DND-41 (cell line): ENCODE measurements at regions not wholly inside any gene's neighbourhood (a gene's known extent, or its start where the extent isn't known, plus 50 kb on each side); places are given as distances from the start of the nearest gene placed in this dataset.

Experiments used
- ATAC-seq: fragments of 200-7000 bp; cut with Tn5 transposase; 3 replicates; pipeline ENCODE4 v1.9.1; 2021; ENCODE audit warnings: low read depth; ENCODE audit not compliant: insufficient read depth
- DNase-seq: peaks from one replicate; pipeline ENCODE4 v3.0.0-alpha.2; 2020
- H2AFZ ChIP-seq: 2 replicates; pipeline ENCODE4 v1.6.0; 2012; ENCODE audit warnings: low read depth, low read length
- H3K27ac ChIP-seq: 2 replicates; pipeline ENCODE4 v1.5.1; 2012; ENCODE audit warnings: low read length, inconsistent platforms
- H3K27me3 ChIP-seq: fragments of 200-600 bp; sonication (generic); 2 replicates; pipeline ENCODE4 v1.6.0; 2012; ENCODE audit warnings: low read length, mild to moderate bottlenecking, inconsistent platforms; ENCODE audit not compliant: insufficient read depth, poor library complexity
- H3K36me3 ChIP-seq: 2 replicates; pipeline ENCODE4 v1.5.1; 2012; ENCODE audit warnings: low read length, inconsistent platforms; ENCODE audit not compliant: insufficient read depth
- H3K4me1 ChIP-seq: 2 replicates; pipeline ENCODE4 v1.5.1; 2012; ENCODE audit warnings: mild to moderate bottlenecking, low read length; ENCODE audit not compliant: insufficient read depth
- H3K4me2 ChIP-seq: 2 replicates; pipeline ENCODE4 v1.6.0; 2012; ENCODE audit warnings: mild to moderate bottlenecking, moderate library complexity, low read length, inconsistent platforms; ENCODE audit not compliant: insufficient read depth
- H3K4me3 ChIP-seq, 2 experiments: fragments of 200-600 bp in 1 of 2; shearing (Covaris generic) in 1 of 2; 2 replicates each; pipeline ENCODE4 v1.5.1; 2012 to 2016; ENCODE audit warnings: inconsistent platforms in 2 of 2, low read length in 2 of 2, mild to moderate bottlenecking in 2 of 2, low read depth in 1 of 2, moderate library complexity in 1 of 2
- H3K79me2 ChIP-seq: 2 replicates; pipeline ENCODE4 v1.6.0; 2012; ENCODE audit warnings: low read length, inconsistent platforms; ENCODE audit not compliant: insufficient read depth
- H3K9ac ChIP-seq: 2 replicates; pipeline ENCODE4 v1.6.0; 2012; ENCODE audit warnings: low read depth, mild to moderate bottlenecking, inconsistent platforms, low read length, moderate library complexity
- H3K9me3 ChIP-seq: 2 replicates; pipeline ENCODE4 v1.5.1; 2012; ENCODE audit warnings: low read length, moderate library complexity, mild to moderate bottlenecking, inconsistent platforms; ENCODE audit not compliant: insufficient read depth, severe bottlenecking
- H4K20me1 ChIP-seq: 2 replicates; pipeline ENCODE4 v1.6.0; 2012; ENCODE audit warnings: low read length; ENCODE audit not compliant: insufficient read depth
- CTCF ChIP-seq: IDR thresholded peaks from 2 replicates; pipeline ENCODE4 v1.5.1; 2012; ENCODE audit warnings: borderline replicate concordance, low read length, moderate library complexity, mild to moderate bottlenecking; ENCODE audit not compliant: poor library complexity, severe bottlenecking; ENCODE audit errors: extremely low read depth
- EZH2 ChIP-seq: IDR thresholded peaks from 3 replicates; pipeline ENCODE4 v1.6.1; 2012; ENCODE audit warnings: borderline replicate concordance, low read depth, mild to moderate bottlenecking, moderate library complexity, low read length, inconsistent platforms; ENCODE audit not compliant: severe bottlenecking

DNA sequence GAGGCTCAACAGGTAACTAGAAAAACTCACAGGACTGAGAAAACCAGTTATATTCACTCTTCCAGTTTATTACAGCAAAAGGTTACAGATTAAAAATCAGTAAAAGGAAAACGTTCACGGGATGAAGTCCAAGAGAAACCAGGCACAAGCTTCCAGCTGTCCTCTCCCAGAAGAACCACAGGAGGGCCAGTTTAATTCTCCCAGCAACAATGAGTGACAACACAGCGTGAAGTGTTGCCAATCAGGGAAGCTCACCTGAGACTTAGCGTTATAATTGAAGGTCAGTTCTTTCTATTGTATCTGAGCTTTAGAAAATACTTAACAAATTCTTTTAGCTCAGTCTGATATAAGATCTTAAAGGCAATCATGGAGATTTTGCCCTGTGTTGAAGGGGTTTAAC is 65.2 kb upstream of the TNR start:
- ATAC-seq (no peak), DNase-seq (no peak)
- Histone ChIP-seq H3K27me3 (no peaks in the 10 kb centered on the region), H3K79me2 (no peaks in the 10 kb centered on the region), H3K9ac (no peak overlapping the region), H2AFZ (no peak overlapping the region), H3K4me3 (no peak overlapping the region), H3K36me3 (no peaks in the 10 kb centered on the region), H3K4me2 (no peak overlapping the region), H4K20me1 (no peaks in the 10 kb centered on the region), H3K4me1 (no peaks in the 10 kb centered on the region), H3K27ac (no peak overlapping the region), H3K9me3 (no peaks in the 10 kb centered on the region)
- TF ChIP-seq CTCF = no peak

GRCh38 chr1:175804561-175804960 is 61.2 kb upstream of the TNR start:
- no peaks in the 10 kb centered on the region for H4K20me1 ChIP-seq
- H3K27ac ChIP-seq = no peak overlapping the region
- H3K9me3 ChIP-seq = no peaks in the 10 kb centered on the region
- no peak for TF ChIP-seq CTCF
- H3K4me3 ChIP-seq = no peak overlapping the region
- DNase-seq = no peak
- ATAC-seq = no peak
- no peaks in the 10 kb centered on the region for H3K36me3 ChIP-seq
- H2AFZ ChIP-seq = no peak overlapping the region
- no peaks in the 10 kb centered on the region for H3K27me3 ChIP-seq
- H3K79me2 ChIP-seq = no peaks in the 10 kb centered on the region
- H3K4me2 ChIP-seq = no peak overlapping the region
- no peaks in the 10 kb centered on the region for H3K4me1 ChIP-seq
- H3K9ac ChIP-seq = no peak overlapping the region

DNA sequence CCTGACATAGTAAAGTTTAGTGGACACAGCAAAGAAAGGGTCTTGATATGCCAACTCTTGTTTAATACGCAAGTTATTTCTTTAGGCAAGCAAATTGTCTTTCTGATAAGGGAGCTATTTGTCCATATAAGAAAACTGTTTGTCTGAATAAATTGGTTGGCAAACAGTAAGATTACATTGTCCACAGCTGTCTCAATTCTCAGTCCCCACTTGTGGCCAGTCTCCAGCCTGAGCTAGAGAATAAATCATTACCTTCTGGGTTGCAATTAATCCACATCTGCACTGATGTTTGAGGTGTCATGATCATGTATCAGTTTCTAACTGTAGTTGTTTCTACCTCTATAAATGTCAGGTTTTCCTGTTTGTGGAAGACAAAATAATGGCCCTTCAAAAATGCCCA is 60.0 kb upstream of the TNR start:
- Histone ChIP-seq H4K20me1 (no peaks in the 10 kb centered on the region), H3K9ac (no peak overlapping the region), H3K4me3 (no peak overlapping the region), H3K36me3 (no peaks in the 10 kb centered on the region), H3K27me3 (no peaks in the 10 kb centered on the region), H3K79me2 (no peaks in the 10 kb centered on the region), H3K4me1 (no peaks in the 10 kb centered on the region), H3K9me3 (no peaks in the 10 kb centered on the region), H3K4me2 (no peak overlapping the region), H3K27ac (no peak overlapping the region), H2AFZ (no peak overlapping the region)
- DNase-seq = no peak
- TF ChIP-seq EZH2 = no peak
- no peak for TF ChIP-seq CTCF
- no peak for ATAC-seq

DNA sequence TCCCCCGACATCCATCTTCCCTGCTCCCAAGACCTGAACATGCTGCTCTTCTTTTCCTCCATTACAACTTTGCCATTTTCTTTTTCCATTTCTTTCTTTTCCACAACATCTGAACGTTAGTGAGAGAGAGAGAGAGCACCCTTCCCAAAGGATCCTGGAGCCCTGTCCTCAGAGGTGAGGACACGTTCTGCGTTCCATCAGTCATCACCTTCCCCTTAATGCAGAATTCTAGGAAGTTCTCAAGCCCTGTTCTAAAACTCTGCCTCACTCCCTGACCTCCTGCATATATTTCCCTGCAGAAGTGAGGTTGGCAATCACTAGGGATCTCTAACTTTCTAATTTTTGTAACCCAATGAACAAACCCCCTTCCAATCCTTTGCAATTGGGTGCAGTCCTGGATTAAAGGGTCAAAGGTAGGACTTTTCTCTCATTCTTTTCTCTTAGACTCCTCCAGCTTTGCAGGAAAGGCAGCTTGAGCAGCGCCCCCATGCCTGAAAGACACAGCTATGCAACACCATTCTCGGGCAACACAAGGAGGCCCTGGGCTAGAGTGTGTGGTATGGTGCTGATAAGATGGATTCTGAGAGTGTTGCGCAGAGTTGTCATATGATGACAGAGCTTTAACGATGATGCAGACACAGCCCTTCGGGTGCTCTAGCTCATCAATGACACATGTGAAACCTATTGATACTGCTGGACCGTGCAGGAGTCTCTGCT is 59.2 kb upstream of the TNR start:
- DNase-seq (no peak), ATAC-seq (no peak)
- Histone ChIP-seq H3K27ac (no peak overlapping the region), H3K79me2 (no peaks in the 10 kb centered on the region), H3K27me3 (no peaks in the 10 kb centered on the region), H3K4me2 (no peak overlapping the region), H2AFZ (no peak overlapping the region), H3K4me1 (no peaks in the 10 kb centered on the region), H3K4me3 (no peak overlapping the region), H4K20me1 (no peaks in the 10 kb centered on the region), H3K36me3 (no peaks in the 10 kb centered on the region), H3K9me3 (no peaks in the 10 kb centered on the region), H3K9ac (no peak overlapping the region)
- TF ChIP-seq CTCF (no peak), EZH2 (no peak)
